Upper lobe of right lung (tissue), 1 donor: ENCODE measurements at regions not wholly inside any gene's neighbourhood (a gene's known extent, or its start where the extent isn't known, plus 50 kb on each side); places are given as distances from the start of the nearest gene placed in this dataset.

Source experiments
- ATAC-seq: fragments of 200-7000 bp; cut with Tn5 transposase; one replicate; pipeline ENCODE4 v1.9.1; 2020; ENCODE audit warnings: mild to moderate bottlenecking, moderate library complexity
- DNase-seq: peaks from one replicate; pipeline ENCODE4 v3.0.0-alpha.2; 2020
- H3K27ac ChIP-seq: fragments of 200-600 bp; one replicate; pipeline ENCODE4 v1.8.0; 2022
- H3K27me3 ChIP-seq: fragments of 200-600 bp; one replicate; pipeline ENCODE4 v1.8.0; 2022; ENCODE audit warnings: mild to moderate bottlenecking
- H3K36me3 ChIP-seq: fragments of 200-600 bp; one replicate; pipeline ENCODE4 v1.8.0; 2022
- H3K4me1 ChIP-seq: fragments of 200-600 bp; one replicate; pipeline ENCODE4 v1.8.0; 2022
- H3K4me3 ChIP-seq: fragments of 200-600 bp; one replicate; pipeline ENCODE4 v1.8.0; 2022; ENCODE audit warnings: mild to moderate bottlenecking
- H3K9me3 ChIP-seq: fragments of 200-600 bp; one replicate; pipeline ENCODE4 v1.8.0; 2022
- CTCF ChIP-seq: fragments of 200-600 bp; IDR thresholded peaks from one replicate; pipeline ENCODE4 v1.8.0; 2022; ENCODE audit warnings: antibody characterized with exemption
- intact Hi-C: fragments of 100-400 bp; cut with DNase I; formaldehyde crosslinking; loops from one replicate; pipeline ENCODE4 v1.11.0; 2022
- donor health status: DM: no; HTN: yes; CAD: no; lungs with severe emphysema.

GRCh38 chr11:81658722-81659121, 1074.9 kb downstream of the FAM181B start:
- Histone ChIP-seq H3K27me3 (no peaks in the 10 kb centered on the region), H3K9me3 (peaks cover 7% of the 10 kb centered on the region), H3K36me3 (no peaks in the 10 kb centered on the region), H3K4me1 (no peaks in the 10 kb centered on the region), H3K27ac (no peak overlapping the region), H3K4me3 (no peak overlapping the region)
- TF ChIP-seq CTCF = no peak
- intact Hi-C loops = no loop called here
- ATAC-seq (peak; percentile 78), DNase-seq (no peak)

DNA sequence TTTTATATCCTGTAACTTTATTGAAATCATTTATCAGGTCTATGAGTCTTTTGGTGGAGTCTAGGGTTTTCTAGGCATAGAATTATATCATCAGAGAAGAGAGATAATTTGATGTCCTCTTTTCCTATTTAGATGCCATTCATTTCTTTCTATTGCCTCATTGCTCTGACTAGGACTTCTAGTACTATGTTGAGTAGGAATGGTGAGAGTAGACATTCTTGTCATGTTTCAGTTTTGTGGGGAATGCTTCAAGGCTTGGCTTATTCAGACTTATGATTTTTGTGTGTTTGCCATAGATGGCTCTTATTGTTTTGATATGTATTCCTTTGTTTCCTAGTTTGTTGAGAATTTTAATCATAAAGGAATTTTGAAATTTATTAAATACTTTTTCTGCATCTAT, 1078.3 kb downstream of the FAM181B start:
- TF ChIP-seq CTCF = no peak
- Histone ChIP-seq H3K27ac (no peak overlapping the region), H3K36me3 (no peaks in the 10 kb centered on the region), H3K27me3 (no peaks in the 10 kb centered on the region), H3K9me3 (peaks cover 7% of the 10 kb centered on the region), H3K4me3 (no peak overlapping the region), H3K4me1 (no peaks in the 10 kb centered on the region)
- ATAC-seq (no peak), DNase-seq (no peak)
- intact Hi-C loops = no loop called here

DNA sequence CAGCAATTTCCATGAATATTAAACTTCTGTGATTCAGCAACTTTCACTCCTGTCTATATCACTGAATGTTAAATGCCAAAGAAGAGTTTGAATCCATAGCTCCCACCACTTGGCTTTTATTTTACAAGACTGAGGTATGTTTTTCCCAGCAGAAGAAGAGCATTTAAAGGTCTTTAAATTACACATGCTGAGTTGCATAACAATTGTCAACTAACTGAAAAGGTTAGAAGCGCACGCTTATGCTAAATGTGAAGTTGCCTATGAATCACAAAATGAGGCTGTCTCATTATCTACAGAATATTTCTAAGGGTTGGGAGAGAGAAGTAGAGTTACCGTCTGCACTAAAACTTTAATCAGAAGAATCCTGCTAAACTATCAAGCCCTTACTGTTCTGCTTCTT, 1086.3 kb downstream of the FAM181B start:
- no peaks in the 10 kb centered on the region for H3K36me3 ChIP-seq
- H3K4me3 ChIP-seq = no peak overlapping the region
- H3K27ac ChIP-seq = no peak overlapping the region
- no peaks in the 10 kb centered on the region for H3K4me1 ChIP-seq
- intact Hi-C loops = no loop called here
- TF ChIP-seq CTCF = no peak
- ATAC-seq = no peak
- no peak for DNase-seq
- H3K9me3 ChIP-seq = no peaks in the 10 kb centered on the region
- H3K27me3 ChIP-seq = peaks cover 4% of the 10 kb centered on the region

- Histone ChIP-seq H3K9me3 (no peaks in the 10 kb centered on the region), H3K4me3 (no peak overlapping the region), H3K36me3 (no peaks in the 10 kb centered on the region), H3K27ac (no peak overlapping the region), H3K27me3 (peaks cover 4% of the 10 kb centered on the region), H3K4me1 (no peaks in the 10 kb centered on the region)
- intact Hi-C loops = no loop called here
- no peak for DNase-seq
- peak; percentile 66 for TF ChIP-seq CTCF
- peak; percentile 73 for ATAC-seq
These were observed 1089.3 kb downstream of the FAM181B start for GRCh38 chr11:81644239-81644840.

DNA sequence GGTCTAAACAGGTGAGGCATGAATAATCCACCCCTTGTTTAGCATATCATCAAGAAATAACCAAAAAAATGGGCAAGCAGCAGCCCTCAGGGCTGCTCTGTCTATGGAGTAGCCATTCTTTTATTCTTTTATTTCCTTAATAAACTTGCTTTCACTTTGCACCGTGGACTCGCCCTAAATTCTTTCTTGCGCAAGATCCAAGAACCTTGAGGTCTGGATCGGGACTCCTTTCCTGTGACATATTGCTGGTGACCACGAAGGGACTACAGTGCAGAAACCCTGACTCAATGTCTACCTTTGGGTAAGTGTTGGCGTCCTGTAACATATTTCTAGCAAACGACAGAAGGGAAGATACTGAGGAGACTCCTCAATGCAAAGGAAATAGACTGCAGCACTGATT, 1099.2 kb downstream of the FAM181B start:
- intact Hi-C loops = no loop called here
- H3K4me3 ChIP-seq = no peak overlapping the region

More for the DNA sequence above, 1099.2 kb downstream of the FAM181B start:
- no peaks in the 10 kb centered on the region for H3K27me3 ChIP-seq
- H3K36me3 ChIP-seq = no peaks in the 10 kb centered on the region
- DNase-seq = no peak
- no peak overlapping the region for H3K27ac ChIP-seq
- H3K9me3 ChIP-seq = no peaks in the 10 kb centered on the region
- no peak for TF ChIP-seq CTCF
- no peaks in the 10 kb centered on the region for H3K4me1 ChIP-seq
- no peak for ATAC-seq
